Mesothelial cell of epicardium (in vitro differentiated cells): ENCODE measurements at regions not wholly inside any gene's neighbourhood (a gene's known extent, or its start where the extent isn't known, plus 50 kb on each side); places are given as distances from the start of the nearest gene placed in this dataset.

Experiments
- DNase-seq, 2 experiments: peaks; one replicate each; pipeline ENCODE4 v3.0.0; 2021; ENCODE audit warnings: low spot score in 2 of 2; ENCODE audit not compliant: unreplicated experiment in 2 of 2
- H3K27ac Mint-ChIP-seq: 2 replicates; pipeline ENCODE4 v1.8.0; 2021; ENCODE audit warnings: mixed read lengths
- H3K27me3 Mint-ChIP-seq: 2 replicates; pipeline ENCODE4 v1.8.0; 2021; ENCODE audit warnings: low read depth, mixed read lengths
- H3K36me3 Mint-ChIP-seq: 2 replicates; pipeline ENCODE4 v1.8.0; 2021; ENCODE audit warnings: mixed read lengths
- H3K4me1 Mint-ChIP-seq: 2 replicates; pipeline ENCODE4 v1.8.0; 2021; ENCODE audit warnings: mixed read lengths
- H3K4me3 Mint-ChIP-seq: 2 replicates; pipeline ENCODE4 v1.8.0; 2021; ENCODE audit warnings: mild to moderate bottlenecking, moderate library complexity, mixed read lengths
- H3K9me3 Mint-ChIP-seq: 2 replicates; pipeline ENCODE4 v1.8.0; 2021; ENCODE audit warnings: mixed read lengths
- CTCF ChIP-seq: fragments of 200-600 bp; sonication (generic); IDR thresholded peaks from one replicate; pipeline ENCODE4 v1.5.0; 2021; ENCODE audit warnings: antibody characterized with exemption; ENCODE audit not compliant: unreplicated experiment

DNA sequence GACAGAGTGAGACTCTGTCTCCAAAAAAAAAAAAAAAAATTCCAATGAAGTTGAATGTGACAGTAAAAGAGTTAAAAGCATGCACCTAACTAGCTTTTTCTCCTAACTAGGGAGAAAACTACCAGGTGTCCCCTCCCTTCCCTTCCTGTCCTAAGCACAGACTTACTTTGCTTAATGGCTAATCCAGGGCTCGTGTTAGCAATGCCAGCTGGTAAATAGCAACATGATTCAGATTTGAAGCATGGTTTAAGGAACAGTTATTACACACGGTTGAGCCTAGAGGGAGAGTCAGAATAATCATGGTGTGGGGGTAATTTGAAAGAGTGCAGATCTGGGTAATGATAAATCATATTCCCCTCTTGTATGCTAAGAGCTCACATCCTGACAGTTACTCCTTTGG is 338.3 kb downstream of the STIM2 start:
- peaks cover 50% of the 10 kb centered on the region for H3K27me3 Mint-ChIP-seq
- H3K9me3 Mint-ChIP-seq, result no peaks in the 10 kb centered on the region
- H3K36me3 Mint-ChIP-seq, result no peaks in the 10 kb centered on the region
- no peak overlapping the region for H3K4me3 Mint-ChIP-seq
- no peak for TF ChIP-seq CTCF
- DNase-seq, result no peak
- H3K27ac Mint-ChIP-seq, result no peak overlapping the region
- peaks cover 3% of the 10 kb centered on the region for H3K4me1 Mint-ChIP-seq

DNA sequence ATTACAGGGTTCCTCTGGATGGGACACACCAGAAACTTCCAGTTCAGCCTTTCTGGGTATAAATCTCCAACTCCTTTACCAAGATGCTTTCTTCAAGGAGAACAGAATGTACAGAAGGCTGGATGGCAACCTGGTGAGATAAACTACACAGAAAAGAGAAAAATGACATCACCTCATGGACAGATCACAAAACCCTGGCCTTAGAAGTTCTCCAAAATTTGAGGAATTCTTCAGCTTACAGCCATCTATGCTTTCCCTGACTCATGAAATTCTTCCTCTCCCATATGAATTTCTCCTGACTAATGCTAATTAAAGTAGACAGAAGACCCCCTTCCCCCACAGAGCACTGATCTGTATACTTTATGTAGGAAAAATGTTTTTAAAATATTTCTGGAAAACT is 345.4 kb downstream of the STIM2 start:
- DNase-seq, result no peak
- Mint-ChIP-seq H3K27me3 (peaks cover 86% of the 10 kb centered on the region), H3K27ac (no peak overlapping the region), H3K4me1 (no peaks in the 10 kb centered on the region), H3K9me3 (no peaks in the 10 kb centered on the region), H3K4me3 (no peak overlapping the region), H3K36me3 (no peaks in the 10 kb centered on the region)
- no peak for TF ChIP-seq CTCF

DNA sequence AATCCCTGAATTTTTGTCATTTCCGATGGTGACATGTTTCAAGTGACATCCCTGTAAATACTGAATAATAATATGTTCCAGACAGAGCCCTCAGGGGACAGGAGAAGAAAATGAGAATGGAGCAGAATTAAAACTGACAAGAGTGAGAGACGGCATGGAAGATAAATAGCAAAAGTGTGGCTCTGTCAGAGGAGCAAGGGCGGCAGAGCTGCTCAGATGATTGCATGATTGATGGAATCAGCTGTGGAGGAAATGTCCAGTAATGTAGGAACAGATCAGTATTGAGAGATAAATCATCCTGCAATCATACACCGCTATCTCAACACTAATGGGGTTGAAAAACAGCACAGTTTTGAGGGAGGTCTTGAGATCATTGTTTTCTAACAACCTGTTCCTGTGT is 350.3 kb downstream of the STIM2 start:
- no peak for DNase-seq
- Mint-ChIP-seq H3K27me3 (peaks cover 79% of the 10 kb centered on the region), H3K36me3 (no peaks in the 10 kb centered on the region), H3K9me3 (no peaks in the 10 kb centered on the region), H3K4me1 (no peaks in the 10 kb centered on the region), H3K4me3 (no peak overlapping the region), H3K27ac (no peak overlapping the region)
- no peak for TF ChIP-seq CTCF

- no peak overlapping the region for H3K27ac Mint-ChIP-seq
- peaks cover 68% of the 10 kb centered on the region for H3K27me3 Mint-ChIP-seq
- no peak for DNase-seq
Observed at GRCh38 chr4:27214010-27214409, 353.4 kb downstream of the STIM2 start.

GRCh38 chr4:27215220-27215826 is 354.7 kb downstream of the STIM2 start:
- H3K36me3 Mint-ChIP-seq, result no peaks in the 10 kb centered on the region
- no peak for TF ChIP-seq CTCF
- H3K27ac Mint-ChIP-seq, result no peak overlapping the region
- DNase-seq, result no peak
- H3K27me3 Mint-ChIP-seq, result peaks cover 58% of the 10 kb centered on the region
- no peaks in the 10 kb centered on the region for H3K4me1 Mint-ChIP-seq
- H3K9me3 Mint-ChIP-seq, result no peaks in the 10 kb centered on the region
- H3K4me3 Mint-ChIP-seq, result no peak overlapping the region

More at GRCh38 chr4:27214010-27214409, 353.4 kb downstream of the STIM2 start:
- Mint-ChIP-seq H3K4me1 (no peaks in the 10 kb centered on the region), H3K4me3 (no peak overlapping the region), H3K36me3 (no peaks in the 10 kb centered on the region), H3K9me3 (no peaks in the 10 kb centered on the region)
- no peak for TF ChIP-seq CTCF
